H9 (cell line): ENCODE measurements at regions not wholly inside any gene's neighbourhood (a gene's known extent, or its start where the extent isn't known, plus 50 kb on each side); places are given as distances from the start of the nearest gene placed in this dataset.

Experiments
- DNase-seq: peaks from one replicate; pipeline ENCODE4 v3.0.0-alpha.2; 2017
- H2AFZ ChIP-seq: one replicate; pipeline ENCODE4 v1.6.1; 2013; ENCODE audit warnings: mild to moderate bottlenecking, low read length, control low read depth, moderate library complexity
- H2AK5ac ChIP-seq: 2 replicates; pipeline ENCODE4 v1.6.1; 2013; ENCODE audit warnings: low read length, control low read depth, mixed read lengths; ENCODE audit not compliant: insufficient read length
- H2BK120ac ChIP-seq: one replicate; pipeline ENCODE4 v1.6.1; 2013; ENCODE audit warnings: low read depth, mild to moderate bottlenecking, low read length, control low read depth, inconsistent platforms; ENCODE audit not compliant: poor library complexity, severe bottlenecking
- H2BK12ac ChIP-seq: 2 replicates; pipeline ENCODE4 v1.6.1; 2013; ENCODE audit warnings: low read length, control low read depth, mixed read lengths, low read depth; ENCODE audit not compliant: insufficient read length
- H2BK15ac ChIP-seq: 2 replicates; pipeline ENCODE4 v1.6.1; 2013; ENCODE audit warnings: low read depth, low read length, control low read depth
- H2BK20ac ChIP-seq: one replicate; pipeline ENCODE4 v1.6.1; 2013; ENCODE audit warnings: low read depth, mild to moderate bottlenecking, low read length, control low read depth, inconsistent platforms; ENCODE audit not compliant: poor library complexity, severe bottlenecking
- H2BK5ac ChIP-seq: 2 replicates; pipeline ENCODE4 v1.6.1; 2013; ENCODE audit warnings: low read length, control low read depth, mixed read lengths; ENCODE audit not compliant: insufficient read length
- H3K14ac ChIP-seq: 2 replicates; pipeline ENCODE4 v1.6.1; 2013; ENCODE audit warnings: low read length, control low read depth; ENCODE audit not compliant: insufficient read depth
- H3K18ac ChIP-seq: 2 replicates; pipeline ENCODE4 v1.6.1; 2013; ENCODE audit warnings: low read depth, mild to moderate bottlenecking, mixed read lengths, low read length, control low read depth; ENCODE audit not compliant: insufficient read length
- H3K23ac ChIP-seq: 2 replicates; pipeline ENCODE4 v1.6.1; 2013; ENCODE audit warnings: low read length, control low read depth, mixed read lengths, low read depth; ENCODE audit not compliant: insufficient read length
- H3K23me2 ChIP-seq: 2 replicates; pipeline ENCODE4 v1.6.1; 2013; ENCODE audit warnings: low read depth, mild to moderate bottlenecking, mixed read lengths, low read length, control low read depth; ENCODE audit not compliant: insufficient read length, poor library complexity, severe bottlenecking
- H3K27ac ChIP-seq: 2 replicates; pipeline ENCODE4 v1.5.1; 2013; ENCODE audit warnings: low read length, control low read depth, mixed read lengths, low read depth; ENCODE audit not compliant: insufficient read length
- H3K27me3 ChIP-seq: 2 replicates; pipeline ENCODE4 v1.6.1; 2013; ENCODE audit warnings: low read length, control low read depth, inconsistent platforms; ENCODE audit not compliant: insufficient read depth
- H3K4ac ChIP-seq: 2 replicates; pipeline ENCODE4 v1.6.1; 2013; ENCODE audit warnings: low read depth, mild to moderate bottlenecking, control low read depth, inconsistent platforms, low read length, moderate library complexity
- H3K4me1 ChIP-seq: 2 replicates; pipeline ENCODE4 v1.6.1; 2013; ENCODE audit warnings: low read length, control low read depth, inconsistent platforms; ENCODE audit not compliant: insufficient read depth
- H3K4me2 ChIP-seq: 2 replicates; pipeline ENCODE4 v1.6.1; 2013; ENCODE audit warnings: low read length, control low read depth, mixed read lengths; ENCODE audit not compliant: insufficient read length, insufficient read depth
- H3K56ac ChIP-seq: 2 replicates; pipeline ENCODE4 v1.6.1; 2013; ENCODE audit warnings: low read depth, mild to moderate bottlenecking, mixed read lengths, low read length, control low read depth; ENCODE audit not compliant: insufficient read length
- H3K79me1 ChIP-seq: 2 replicates; pipeline ENCODE4 v1.6.1; 2013; ENCODE audit warnings: low read depth, mild to moderate bottlenecking, moderate library complexity, low read length, control low read depth, inconsistent platforms; ENCODE audit not compliant: insufficient read depth, poor library complexity, severe bottlenecking
- H3K79me2 ChIP-seq: 2 replicates; pipeline ENCODE4 v1.6.1; 2013; ENCODE audit warnings: low read length, control low read depth, inconsistent platforms; ENCODE audit not compliant: insufficient read depth
- H3K9ac ChIP-seq: 2 replicates; pipeline ENCODE4 v1.6.1; 2013; ENCODE audit warnings: low read length, control low read depth, mixed read lengths; ENCODE audit not compliant: insufficient read length; ENCODE audit errors: extremely low read depth
- H3K9me3 ChIP-seq: one replicate; pipeline ENCODE4 v1.6.1; 2013; ENCODE audit warnings: low read depth, low read length, inconsistent platforms; ENCODE audit not compliant: control insufficient read depth
- H3T11ph ChIP-seq: one replicate; pipeline ENCODE4 v1.6.1; 2013; ENCODE audit warnings: mild to moderate bottlenecking, low read length, control low read depth, inconsistent platforms
- H4K20me1 ChIP-seq: one replicate; pipeline ENCODE4 v1.6.1; 2013; ENCODE audit not compliant: control insufficient read depth, insufficient read length, insufficient read depth
- H4K5ac ChIP-seq: 2 replicates; pipeline ENCODE4 v1.6.1; 2013; ENCODE audit warnings: low read depth, mild to moderate bottlenecking, mixed read lengths, low read length, control low read depth; ENCODE audit not compliant: insufficient read length
- H4K8ac ChIP-seq: replicated peaks from 2 replicates; pipeline ENCODE4 v1.6.1; 2013; ENCODE audit warnings: low read length, control low read depth, mixed read lengths, low read depth; ENCODE audit not compliant: insufficient read length
- H4K91ac ChIP-seq: 2 replicates; pipeline ENCODE4 v1.6.1; 2013; ENCODE audit warnings: low read depth, mild to moderate bottlenecking, moderate library complexity, mixed read lengths, low read length, control low read depth; ENCODE audit not compliant: insufficient read length
- H3K27ac Mint-ChIP-seq, 3 experiments: 2 replicates in 2 of 3; 3 replicates in 1 of 3; pipeline ENCODE4 v1.8.0; 2020 to 2021; ENCODE audit warnings: mixed read lengths in 3 of 3, mild to moderate bottlenecking in 1 of 3, moderate library complexity in 1 of 3
- H3K27me3 Mint-ChIP-seq: 2 replicates; pipeline ENCODE4 v1.8.0; 2021; ENCODE audit warnings: low read depth, mild to moderate bottlenecking, moderate library complexity, mixed read lengths
- H3K36me3 Mint-ChIP-seq, 3 experiments: 2 replicates in 2 of 3; 3 replicates in 1 of 3; pipeline ENCODE4 v1.8.0; 2020 to 2021; ENCODE audit warnings: low read depth in 3 of 3, mixed read lengths in 3 of 3; ENCODE audit not compliant: insufficient read depth in 1 of 3
- H3K4me1 Mint-ChIP-seq, 2 experiments: 2 replicates each; pipeline ENCODE4 v1.8.0; 2020; ENCODE audit warnings: mixed read lengths in 2 of 2
- H3K4me3 Mint-ChIP-seq, 2 experiments: 2 replicates in 1 of 2; 3 replicates in 1 of 2; pipeline ENCODE4 v1.8.0; 2020 to 2021; ENCODE audit warnings: mild to moderate bottlenecking in 2 of 2, mixed read lengths in 2 of 2, moderate library complexity in 1 of 2
- H3K9me3 Mint-ChIP-seq, 2 experiments: 2 replicates in 1 of 2; 3 replicates in 1 of 2; pipeline ENCODE4 v1.8.0; 2020; ENCODE audit warnings: mild to moderate bottlenecking in 2 of 2, mixed read lengths in 2 of 2, moderate library complexity in 1 of 2
- CTCF ChIP-seq: fragments of 200-600 bp; sonication (generic); conservative IDR thresholded peaks from 3 replicates; pipeline ENCODE4 v1.8.0; 2021; ENCODE audit warnings: antibody characterized with exemption, mild to moderate bottlenecking
- WGBS: extraction: QIAGEN DNeasy Blood & Tissue Kit; methylation state at CpG from one replicate; pipeline ENCODE4 v1.1.7; 2013; ENCODE audit warnings: missing lambda C conversion rate, low lambda C conversion rate, mixed read lengths; ENCODE audit not compliant: insufficient read length; ENCODE audit errors: extremely low coverage; 5-methylcytosine and 5-hydroxymethylcytosine counted together

DNA sequence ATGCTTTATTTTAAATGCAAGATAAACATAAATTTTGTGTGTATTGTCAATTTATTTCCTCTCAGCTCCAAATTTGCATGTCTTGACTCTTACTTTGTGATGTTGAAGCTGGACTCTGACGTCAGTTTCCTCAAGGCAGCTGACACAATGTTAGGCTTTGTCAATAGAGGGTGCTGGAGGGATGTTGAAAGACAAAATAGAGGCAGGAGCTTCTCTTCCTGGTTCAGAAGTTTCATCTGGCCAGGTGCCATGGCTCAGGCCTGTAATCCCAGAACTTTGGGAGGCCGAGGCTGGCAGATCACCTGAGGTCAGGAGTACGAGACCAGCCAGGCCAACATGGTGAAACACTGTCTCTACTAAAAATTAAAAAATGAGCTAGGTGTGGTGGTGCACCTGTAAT lies 408.6 kb downstream of the GBE1 start:
- no CpG with 5 or more reads among the region's 3 CpGs for WGBS
- no peaks in the 10 kb centered on the region for H3K23me2 ChIP-seq
- no peak overlapping the region for H2BK20ac ChIP-seq
- peak; percentile 41 for DNase-seq
- H3T11ph ChIP-seq, result no peak overlapping the region
- no peak overlapping the region for H3K23ac ChIP-seq
- Mint-ChIP-seq H3K4me3 (no peak overlapping the region), H3K27me3 (no peaks in the 10 kb centered on the region), H3K27ac (peak overlapping the region in 1 of 3 experiments; percentile 67; a peak in 1 of 7 replicates), H3K9me3 (peaks cover 6% of the 10 kb centered on the region in 2 experiments; a peak in 4 of 5 replicates), H3K36me3 (peaks cover 5 to 8% (median 6%) of the 10 kb centered on the region in 3 experiments; a peak in 5 of 7 replicates), H3K4me1 (no peaks in the 10 kb centered on the region)
- H3K9me3 ChIP-seq, result no peaks in the 10 kb centered on the region
- H2AK5ac ChIP-seq, result no peak overlapping the region
- no peak overlapping the region for H3K4ac ChIP-seq
- no peak overlapping the region for H3K18ac ChIP-seq
- no peak overlapping the region for H4K91ac ChIP-seq
- H2AFZ ChIP-seq, result no peak overlapping the region
- H3K14ac ChIP-seq, result no peak overlapping the region
- H3K27ac ChIP-seq, result no peak overlapping the region
- no peak overlapping the region for H3K9ac ChIP-seq
- no peak overlapping the region for H3K4me2 ChIP-seq
- H3K79me1 ChIP-seq, result no peaks in the 10 kb centered on the region
- H3K4me1 ChIP-seq, result no peaks in the 10 kb centered on the region
- H2BK12ac ChIP-seq, result no peak overlapping the region
- TF ChIP-seq CTCF, result peak; percentile 54; the same call in 2 of the 3 replicates
- no peak overlapping the region for H4K8ac ChIP-seq
- H3K79me2 ChIP-seq, result no peaks in the 10 kb centered on the region
- H2BK120ac ChIP-seq, result no peak overlapping the region
- no peaks in the 10 kb centered on the region for H4K20me1 ChIP-seq
- H2BK5ac ChIP-seq, result no peak overlapping the region
- no peak overlapping the region for H2BK15ac ChIP-seq
- no peak overlapping the region for H4K5ac ChIP-seq
- no peaks in the 10 kb centered on the region for H3K27me3 ChIP-seq
- H3K56ac ChIP-seq, result no peak overlapping the region
